Esophagus muscularis mucosa (tissue), 4 donors: ENCODE measurements at regions not wholly inside any gene's neighbourhood (a gene's known extent, or its start where the extent isn't known, plus 50 kb on each side); places are given as distances from the start of the nearest gene placed in this dataset.

Source experiments
- EP300 ChIP-seq: sonication (generic); formaldehyde crosslinking; IDR thresholded peaks from one replicate; pipeline ENCODE4 v1.6.1; 2017; ENCODE audit warnings: antibody characterized with exemption
- POLR2A ChIP-seq: fragments of 450-650 bp; IDR thresholded peaks from one replicate; pipeline ENCODE4 v1.6.1; 2017; ENCODE audit warnings: antibody characterized with exemption, moderate library complexity, mild to moderate bottlenecking, low read depth
- POLR2AphosphoS5 ChIP-seq, 2 donors: sonication (generic); formaldehyde crosslinking; IDR thresholded peaks; one replicate each; pipeline ENCODE4 v1.6.1; 2017; ENCODE audit warnings: antibody characterized with exemption in 2 of 2
- TF ChIP-seq, protein P1 (sequence below), 3 experiments: fragments of 200-600 bp in 2 of 3; fragments of 450-650 bp in 1 of 3; sonication (generic) in 2 of 3; IDR thresholded peaks; one replicate each; pipeline ENCODE4 v1.5.1; 2017 to 2019; ENCODE audit warnings: antibody characterized with exemption in 3 of 3, mild to moderate bottlenecking in 2 of 3, moderate library complexity in 1 of 3

DNA sequence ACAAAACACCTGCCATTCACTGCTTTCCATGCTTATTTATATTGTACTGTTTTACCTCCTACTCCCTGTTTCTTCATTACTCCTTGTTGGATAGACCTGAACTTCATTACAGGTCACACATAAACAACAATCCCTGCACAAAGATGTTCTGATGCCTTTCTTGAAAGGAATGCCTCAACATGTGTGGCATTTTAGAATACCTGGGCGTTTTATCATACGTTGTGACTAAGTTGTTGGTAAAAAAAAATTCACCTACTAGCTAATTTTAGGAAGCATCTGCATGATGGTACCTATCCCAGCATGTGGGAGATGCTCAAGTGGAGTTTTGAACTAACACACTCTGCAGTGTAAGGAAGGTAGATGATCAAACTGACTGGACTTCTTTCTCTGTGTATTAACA, 604.1 kb downstream of the TAF11L14 start:
- TF ChIP-seq POLR2A (no peak), EP300 (no peak), POLR2AphosphoS5 (IDR thresholded peaks at IDR 0.05) (no peak)
- TF ChIP-seq, protein P1, sequence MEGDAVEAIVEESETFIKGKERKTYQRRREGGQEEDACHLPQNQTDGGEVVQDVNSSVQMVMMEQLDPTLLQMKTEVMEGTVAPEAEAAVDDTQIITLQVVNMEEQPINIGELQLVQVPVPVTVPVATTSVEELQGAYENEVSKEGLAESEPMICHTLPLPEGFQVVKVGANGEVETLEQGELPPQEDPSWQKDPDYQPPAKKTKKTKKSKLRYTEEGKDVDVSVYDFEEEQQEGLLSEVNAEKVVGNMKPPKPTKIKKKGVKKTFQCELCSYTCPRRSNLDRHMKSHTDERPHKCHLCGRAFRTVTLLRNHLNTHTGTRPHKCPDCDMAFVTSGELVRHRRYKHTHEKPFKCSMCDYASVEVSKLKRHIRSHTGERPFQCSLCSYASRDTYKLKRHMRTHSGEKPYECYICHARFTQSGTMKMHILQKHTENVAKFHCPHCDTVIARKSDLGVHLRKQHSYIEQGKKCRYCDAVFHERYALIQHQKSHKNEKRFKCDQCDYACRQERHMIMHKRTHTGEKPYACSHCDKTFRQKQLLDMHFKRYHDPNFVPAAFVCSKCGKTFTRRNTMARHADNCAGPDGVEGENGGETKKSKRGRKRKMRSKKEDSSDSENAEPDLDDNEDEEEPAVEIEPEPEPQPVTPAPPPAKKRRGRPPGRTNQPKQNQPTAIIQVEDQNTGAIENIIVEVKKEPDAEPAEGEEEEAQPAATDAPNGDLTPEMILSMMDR (IDR thresholded peaks at IDR 0.05): no peak
